ENCODE measurements at regions not wholly inside any gene's neighbourhood (a gene's known extent, or its start where the extent isn't known, plus 50 kb on each side); places are given as distances from the start of the nearest gene placed in this dataset.
"Not testable (repeated sequence)": the region's sequence is repeated elsewhere in the genome, so short reads cannot be mapped to it uniquely, and the experiment has no call there.

- H3K4me3 ChIP-seq (ENCODE audit: control insufficient read depth, low read depth, low read length), result no peak overlapping the region
- DNase-seq (ENCODE audit: low read depth), result no peak
- no peak for TF ChIP-seq CTCF (IDR thresholded peaks at IDR 0.05; ENCODE audit: control insufficient read depth, insufficient read depth, low read depth, low read length, missing control alignments)
Observed at GRCh38 chr14:106585692-106586091, 1059.3 kb downstream of the TMEM121 start.

- TF ChIP-seq CTCF (IDR thresholded peaks at IDR 0.05; ENCODE audit: control insufficient read depth, insufficient read depth, low read depth, low read length, missing control alignments), result peak; percentile 3
- H3K4me3 ChIP-seq (ENCODE audit: control insufficient read depth, low read depth, low read length), result no peak overlapping the region
- no peak for DNase-seq (ENCODE audit: low read depth)
Observed at GRCh38 chr14:106586098-106586704, 1059.8 kb downstream of the TMEM121 start.

- H3K4me3 ChIP-seq (ENCODE audit: control insufficient read depth, low read depth, low read length); DNase-seq (ENCODE audit: low read depth): not testable (repeated sequence)
Observed at GRCh38 chr14:106591539-106591938, 1065.2 kb downstream of the TMEM121 start.

- not testable (repeated sequence) for H3K4me3 ChIP-seq (ENCODE audit: control insufficient read depth, low read depth, low read length); DNase-seq (ENCODE audit: low read depth)
Observed at GRCh38 chr14:106592115-106592852, 1065.9 kb downstream of the TMEM121 start.

GRCh38 chr14:106599209-106599608 lies 1072.8 kb downstream of the TMEM121 start:
- DNase-seq (ENCODE audit: low read depth), result no peak
- TF ChIP-seq CTCF (IDR thresholded peaks at IDR 0.05; ENCODE audit: control insufficient read depth, insufficient read depth, low read depth, low read length, missing control alignments), result no peak
- no peak overlapping the region for H3K4me3 ChIP-seq (ENCODE audit: control insufficient read depth, low read depth, low read length)

- no peak for DNase-seq (ENCODE audit: low read depth)
- no peak overlapping the region for H3K4me3 ChIP-seq (ENCODE audit: control insufficient read depth, low read depth, low read length)
- no peak for TF ChIP-seq CTCF (IDR thresholded peaks at IDR 0.05; ENCODE audit: control insufficient read depth, insufficient read depth, low read depth, low read length, missing control alignments)
Observed at GRCh38 chr14:106605548-106606448, 1079.4 kb downstream of the TMEM121 start.

GRCh38 chr14:106606936-106607335 lies 1080.6 kb downstream of the TMEM121 start:
- no peak for TF ChIP-seq CTCF (IDR thresholded peaks at IDR 0.05; ENCODE audit: control insufficient read depth, insufficient read depth, low read depth, low read length, missing control alignments)

More at GRCh38 chr14:106606936-106607335, 1080.6 kb downstream of the TMEM121 start:
- H3K4me3 ChIP-seq (ENCODE audit: control insufficient read depth, low read depth, low read length), result no peak overlapping the region
- DNase-seq (ENCODE audit: low read depth), result no peak
